Ovary (tissue), 3 donors: ENCODE measurements at regions not wholly inside any gene's neighbourhood (a gene's known extent, or its start where the extent isn't known, plus 50 kb on each side); places are given as distances from the start of the nearest gene placed in this dataset.

Source experiments
- CTCF ChIP-seq, 3 donors: fragments of 450-650 bp in 2 of 3; fragments of 200-600 bp in 1 of 3; IDR thresholded peaks; one replicate each; pipeline versions ENCODE4 v1.5.1 to v1.8.0; 2016 to 2022; ENCODE audit warnings: antibody characterized with exemption in 3 of 3, mild to moderate bottlenecking in 1 of 3
- EP300 ChIP-seq: sonication (generic); formaldehyde crosslinking; IDR thresholded peaks from one replicate; pipeline ENCODE4 v1.6.1; 2017; ENCODE audit warnings: antibody characterized with exemption
- POLR2A ChIP-seq: fragments of 450-650 bp; IDR thresholded peaks from one replicate; pipeline ENCODE4 v1.6.1; 2017; ENCODE audit warnings: antibody characterized with exemption, mild to moderate bottlenecking, moderate library complexity
- donor health status: DM: no; HTN: no; CAD: no.

GRCh38 chr14:87838931-87839330 lies 154.1 kb downstream of the GALC start:
- no peak for TF ChIP-seq CTCF (IDR thresholded peaks at IDR 0.05)
- no peak for TF ChIP-seq POLR2A
- TF ChIP-seq EP300 = no peak
